Vagina (tissue), 2 donors: ENCODE measurements at regions not wholly inside any gene's neighbourhood (a gene's known extent, or its start where the extent isn't known, plus 50 kb on each side); places are given as distances from the start of the nearest gene placed in this dataset.
"Not testable (repeated sequence)": the region's sequence is repeated elsewhere in the genome, so short reads cannot be mapped to it uniquely, and the experiment has no call there.

Experiments
- CTCF ChIP-seq, 3 experiments: fragments of 450-650 bp in 2 of 3; fragments of 200-600 bp in 1 of 3; sonication (generic) in 1 of 3; IDR thresholded peaks; one replicate each; pipeline ENCODE4 v1.5.1; 2017 to 2019; ENCODE audit warnings: antibody characterized with exemption in 3 of 3, mild to moderate bottlenecking in 2 of 3, moderate library complexity in 2 of 3
- POLR2A ChIP-seq, 2 donors: fragments of 450-650 bp; IDR thresholded peaks; one replicate each; pipeline ENCODE4 v1.6.1; 2017; ENCODE audit warnings: antibody characterized with exemption in 2 of 2, mild to moderate bottlenecking in 2 of 2, moderate library complexity in 2 of 2
- POLR2AphosphoS5 ChIP-seq, 2 donors: sonication (generic); formaldehyde crosslinking; IDR thresholded peaks; one replicate each; pipeline ENCODE4 v1.9.0; 2017; ENCODE audit warnings: antibody characterized with exemption in 2 of 2, mild to moderate bottlenecking in 2 of 2, low read depth in 1 of 2; ENCODE audit not compliant: insufficient read depth in 1 of 2

DNA sequence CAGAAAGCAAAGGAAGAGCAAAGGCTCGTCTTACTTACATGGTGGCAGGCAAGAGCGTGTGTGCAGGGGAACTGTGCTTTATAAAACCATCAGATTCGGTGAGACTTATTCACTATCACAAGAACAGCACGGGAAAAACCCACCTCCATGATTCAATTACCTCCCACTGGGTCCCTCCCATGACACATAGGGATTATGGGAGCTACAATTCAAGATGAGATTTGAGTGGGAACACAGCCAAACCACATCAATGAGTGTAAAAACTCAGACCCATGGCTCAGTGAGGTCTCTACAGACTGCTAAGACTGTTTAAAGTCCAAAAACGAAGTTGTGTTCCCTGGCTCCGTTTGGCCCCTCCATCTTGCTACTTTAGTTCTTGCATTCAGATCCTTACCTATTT, 79.2 kb upstream of the MINDY3 start:
- not testable (repeated sequence) for TF ChIP-seq CTCF (IDR thresholded peaks at IDR 0.05); POLR2AphosphoS5 (IDR thresholded peaks at IDR 0.05; ENCODE audit: insufficient read depth in 1 of 2, low read depth in 1 of 2); POLR2A (IDR thresholded peaks at IDR 0.05)
